ENCODE measurements at regions not wholly inside any gene's neighbourhood (a gene's known extent, or its start where the extent isn't known, plus 50 kb on each side); places are given as distances from the start of the nearest gene placed in this dataset.

- H3K9me3 ChIP-seq (ENCODE audit: insufficient read depth in 2 of 2, low read depth in 1 of 2, low read length in 1 of 2): no peaks in the 10 kb centered on the region
- H2BK120ac ChIP-seq (replicated peaks; ENCODE audit: low read depth, low read length): no peak overlapping the region
- H2AK5ac ChIP-seq (ENCODE audit: low read depth, low read length): peak overlapping the region; percentile 53; the same call in 1 of the 2 replicates
- ChIA-PET POLR2A (ENCODE audit: partially characterized antibody) (interaction anchor here (1.0 kb wide), 1 partner anchor 20 kb away, joined by 3 read pairs; no protein-coding TSS in a partner anchor), CTCF (ENCODE audit: partially characterized antibody) (interaction anchor here (1.0 to 1.7 kb wide), 3 partner anchors 12 to 183 kb away, joined by 3 read pairs; no protein-coding TSS in a partner anchor)
- no peaks in the 10 kb centered on the region for H3K23me2 ChIP-seq (ENCODE audit: low read depth, low read length)
- H3K36me3 ChIP-seq (ENCODE audit: control insufficient read depth in 2 of 4, insufficient read depth in 4 of 4, low read length in 3 of 4): peaks cover 0 to 3% (median 0%) of the 10 kb centered on the region in 4 experiments; a peak in 2 of 8 replicates
- no peak overlapping the region for H3K56ac ChIP-seq (replicated peaks; ENCODE audit: insufficient read length, low read depth, low read length)
- H4K5ac ChIP-seq (ENCODE audit: insufficient read length, low read depth, low read length): no peak overlapping the region
- H3K4me1 ChIP-seq (replicated peaks in 1 of 4; ENCODE audit: control insufficient read depth in 3 of 4, insufficient read depth in 4 of 4, low read length in 3 of 4): peaks cover 0 to 7% (median 5%) of the 10 kb centered on the region in 4 experiments; a peak in 4 of 7 replicates
- no peaks in the 10 kb centered on the region for H3K79me1 ChIP-seq (ENCODE audit: low read depth, low read length)
- H3K4ac ChIP-seq (replicated peaks; ENCODE audit: insufficient read length, low read depth, low read length): no peak overlapping the region
- no peak overlapping the region for H4K8ac ChIP-seq (ENCODE audit: extremely low read depth, insufficient read depth, low read length)
- H2BK12ac ChIP-seq (ENCODE audit: low read depth, low read length): 0 out of 2 replicates have a peak overlapping the region, but pooled peaks have one; percentile 39
- 0 out of 2 replicates have a peak overlapping the region, but pooled peaks have one; percentile 44 for H2BK5ac ChIP-seq (ENCODE audit: low read depth, low read length)
- FAIRE-seq: no peak
- no peak overlapping the region; the same call in 1 of the 2 replicates for H2BK15ac ChIP-seq (ENCODE audit: low read length)
- no peak overlapping the region for H3K23ac ChIP-seq (ENCODE audit: insufficient read length)
- no peaks in the 10 kb centered on the region; a peak in 1 of 7 replicates for H3K27me3 ChIP-seq (replicated peaks in 1 of 4; ENCODE audit: control insufficient read depth in 3 of 4, extremely low read depth in 1 of 4, insufficient read depth in 3 of 4, low read length in 3 of 4)
- DNase-seq (ENCODE audit: low read depth in 1 of 2, low spot score in 2 of 2): no peak
- no peak overlapping the region; a peak in 1 of 7 replicates for H3K9ac ChIP-seq (replicated peaks in 1 of 4; ENCODE audit: extremely low read depth in 1 of 4, low read depth in 3 of 4, low read length in 3 of 4)
- H3K79me2 ChIP-seq (ENCODE audit: control insufficient read depth in 1 of 2, insufficient read depth in 2 of 2, low read length in 2 of 2): no peaks in the 10 kb centered on the region
- no peak overlapping the region for H3K4me3 ChIP-seq (ENCODE audit: extremely low read depth in 1 of 4, insufficient read depth in 2 of 4, low read depth in 3 of 4, low read length in 4 of 4)
- H3K27ac ChIP-seq (ENCODE audit: low read depth, low read length): no peak overlapping the region
- H2AFZ ChIP-seq (ENCODE audit: low read length): no peak overlapping the region; the same call in 1 of the 2 replicates
- no peak overlapping the region for H4K91ac ChIP-seq (replicated peaks; ENCODE audit: insufficient read length, low read length)
- WGBS, 2 experiments (ENCODE audit: extremely low coverage in 1 of 2, insufficient coverage in 1 of 2, insufficient read length in 1 of 2, insufficient replicate concordance in 2 of 2, low coverage in 1 of 2, low lambda C conversion rate in 2 of 2, missing lambda C conversion rate in 1 of 2): 82% methylated on average over 3 of the region's 3 CpGs; no CpG with 5 or more reads in 1 of the 2 experiments
- no peaks in the 10 kb centered on the region for H4K20me1 ChIP-seq (replicated peaks in 1 of 2; ENCODE audit: control insufficient read depth in 1 of 2, insufficient read depth in 2 of 2, low read length in 2 of 2)
- H2BK20ac ChIP-seq (ENCODE audit: low read length): no peak overlapping the region
- no peak overlapping the region for H3K18ac ChIP-seq (ENCODE audit: extremely low read depth, low read length)
- no peak overlapping the region for H3K4me2 ChIP-seq (ENCODE audit: insufficient read depth in 1 of 2, low read depth in 2 of 2, low read length in 2 of 2)
- H3K14ac ChIP-seq (ENCODE audit: insufficient read length): no peak overlapping the region
- TF ChIP-seq TAF7 (optimal IDR thresholded peaks at IDR 0.05; ENCODE audit: borderline replicate concordance, low read depth, low read length) (no peak), TBP (IDR thresholded peaks at IDR 0.05; ENCODE audit: low read depth, low read length) (no peak), MAX (IDR thresholded peaks at IDR 0.05) (no peak)
- TF ChIP-seq, protein P1, sequence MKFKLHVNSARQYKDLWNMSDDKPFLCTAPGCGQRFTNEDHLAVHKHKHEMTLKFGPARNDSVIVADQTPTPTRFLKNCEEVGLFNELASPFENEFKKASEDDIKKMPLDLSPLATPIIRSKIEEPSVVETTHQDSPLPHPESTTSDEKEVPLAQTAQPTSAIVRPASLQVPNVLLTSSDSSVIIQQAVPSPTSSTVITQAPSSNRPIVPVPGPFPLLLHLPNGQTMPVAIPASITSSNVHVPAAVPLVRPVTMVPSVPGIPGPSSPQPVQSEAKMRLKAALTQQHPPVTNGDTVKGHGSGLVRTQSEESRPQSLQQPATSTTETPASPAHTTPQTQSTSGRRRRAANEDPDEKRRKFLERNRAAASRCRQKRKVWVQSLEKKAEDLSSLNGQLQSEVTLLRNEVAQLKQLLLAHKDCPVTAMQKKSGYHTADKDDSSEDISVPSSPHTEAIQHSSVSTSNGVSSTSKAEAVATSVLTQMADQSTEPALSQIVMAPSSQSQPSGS (IDR thresholded peaks at IDR 0.05; ENCODE audit: low read length): no peak
These were observed 211.4 kb upstream of the DDX18 start for GRCh38 chr2:117603060-117603459.
